Aorta (tissue), 5 donors: ENCODE measurements at regions not wholly inside any gene's neighbourhood (a gene's known extent, or its start where the extent isn't known, plus 50 kb on each side); places are given as distances from the start of the nearest gene placed in this dataset.
"Not testable (repeated sequence)": the region's sequence is repeated elsewhere in the genome, so short reads cannot be mapped to it uniquely, and the experiment has no call there.

Experiments used
- ATAC-seq: fragments of 200-7000 bp; cut with Tn5 transposase; one replicate; pipeline ENCODE4 v1.9.1; 2022; ENCODE audit warnings: moderate library complexity; ENCODE audit not compliant: low FRiP score
- DNase-seq, 2 donors: peaks; one replicate each; pipeline ENCODE4 v3.0.0-alpha.2; 2020
- H3K27ac ChIP-seq, 2 donors: one replicate each; pipeline ENCODE4 v1.5.1; 2013; ENCODE audit warnings: low read length in 2 of 2, mild to moderate bottlenecking in 2 of 2, moderate library complexity in 2 of 2, control low read depth in 1 of 2, inconsistent platforms in 1 of 2, low read depth in 1 of 2
- H3K27me3 ChIP-seq, 2 donors: one replicate each; pipeline ENCODE4 v1.6.1; 2013; ENCODE audit warnings: control low read depth in 1 of 2, low read length in 1 of 2, mild to moderate bottlenecking in 1 of 2, moderate library complexity in 1 of 2; ENCODE audit not compliant: insufficient read depth in 2 of 2, control insufficient read depth in 1 of 2
- H3K36me3 ChIP-seq, 2 donors: one replicate each; pipeline ENCODE4 v1.6.1; 2013; ENCODE audit warnings: control low read depth in 1 of 2, low read length in 1 of 2, mild to moderate bottlenecking in 1 of 2; ENCODE audit not compliant: insufficient read depth in 2 of 2, control insufficient read depth in 1 of 2
- H3K4me1 ChIP-seq, 2 donors: one replicate each; pipeline ENCODE4 v1.6.1; 2013; ENCODE audit warnings: low read length in 2 of 2, control low read depth in 1 of 2, mild to moderate bottlenecking in 1 of 2, moderate library complexity in 1 of 2; ENCODE audit not compliant: insufficient read depth in 2 of 2, control insufficient read depth in 1 of 2
- H3K4me3 ChIP-seq, 2 donors: one replicate each; pipeline ENCODE4 v1.5.1; 2013; ENCODE audit warnings: low read length in 2 of 2, control low read depth in 1 of 2, mild to moderate bottlenecking in 1 of 2
- H3K9me3 ChIP-seq: one replicate; pipeline ENCODE4 v1.6.1; 2013; ENCODE audit warnings: mild to moderate bottlenecking, low read length; ENCODE audit not compliant: control insufficient read depth
- WGBS, 2 donors: extraction: QIAGEN DNeasy Blood & Tissue Kit; methylation state at CpG; one replicate each; pipeline ENCODE4 v1.1.7; 2013; 5-methylcytosine and 5-hydroxymethylcytosine counted together
- intact Hi-C, 2 donors: fragments of 100-400 bp; cut with DNase I; formaldehyde crosslinking; loops; one replicate each; pipeline versions ENCODE4 v1.14.2 to v1.15.0; 2022
- donor health status: healthy with polysubstance abuse.
- donor health status: Bipolar disorder and iron deficiency.
- donor health status: DM: no; HTN: no; CAD: no.
- donor health status: DM: no; HTN: no; CAD: no.
- donor health status: DM: yes; HTN: yes; CAD: no.

GRCh38 chrX:39421006-39421405 lies 619.7 kb downstream of the MID1IP1 start:
- Histone ChIP-seq H3K4me3 (no peak overlapping the region), H3K27ac (no peak overlapping the region)
- WGBS, 2 donors, result 76 to 77% methylated on average over 3 of the region's 3 CpGs

GRCh38 chrX:39425124-39425806 lies 624.0 kb downstream of the MID1IP1 start:
- DNase-seq, result no peak
- intact Hi-C loops, result no loop called here
- no peaks in the 10 kb centered on the region for H3K36me3 ChIP-seq
- H3K4me3 ChIP-seq, result no peak overlapping the region
- 83 to 96% methylated on average over 2 of the region's 2 CpGs for WGBS, 2 donors
- H3K27me3 ChIP-seq, result no peaks in the 10 kb centered on the region
- no peaks in the 10 kb centered on the region for H3K4me1 ChIP-seq
- no peak for ATAC-seq
- no peak overlapping the region for H3K27ac ChIP-seq
- H3K9me3 ChIP-seq, result no peaks in the 10 kb centered on the region

More at GRCh38 chrX:39421006-39421405, 619.7 kb downstream of the MID1IP1 start:
- intact Hi-C loops, result no loop called here
- Histone ChIP-seq H3K27me3 (no peaks in the 10 kb centered on the region), H3K9me3 (no peaks in the 10 kb centered on the region), H3K36me3 (no peaks in the 10 kb centered on the region), H3K4me1 (no peaks in the 10 kb centered on the region)
- ATAC-seq (no peak), DNase-seq (no peak)

- DNase-seq, result no peak
- Histone ChIP-seq H3K27ac (no peak overlapping the region), H3K9me3 (no peaks in the 10 kb centered on the region), H3K36me3 (no peaks in the 10 kb centered on the region), H3K4me1 (no peaks in the 10 kb centered on the region), H3K27me3 (no peaks in the 10 kb centered on the region), H3K4me3 (no peak overlapping the region)
- WGBS, 2 donors, result 88 to 95% methylated on average over 6 of the region's 6 CpGs
- ATAC-seq, result no peak
- intact Hi-C loops, result no loop called here
Measured at GRCh38 chrX:39426101-39426500, 624.8 kb downstream of the MID1IP1 start.

- H3K27ac ChIP-seq, result no peak overlapping the region
- H3K27me3 ChIP-seq, result no peaks in the 10 kb centered on the region
- intact Hi-C loops, result no loop called here
- WGBS, 2 donors, result 41 to 48% methylated on average over 6 of the region's 6 CpGs
- H3K36me3 ChIP-seq, result no peaks in the 10 kb centered on the region
- no peaks in the 10 kb centered on the region for H3K9me3 ChIP-seq
- no peaks in the 10 kb centered on the region for H3K4me1 ChIP-seq
- no peak for DNase-seq
- no peak for ATAC-seq
- H3K4me3 ChIP-seq, result no peak overlapping the region
Measured at GRCh38 chrX:39427492-39427891, 626.2 kb downstream of the MID1IP1 start.

GRCh38 chrX:39427906-39428305 lies 626.6 kb downstream of the MID1IP1 start:
- Histone ChIP-seq H3K4me3 (no peak overlapping the region), H3K27me3 (no peaks in the 10 kb centered on the region), H3K36me3 (no peaks in the 10 kb centered on the region), H3K4me1 (no peaks in the 10 kb centered on the region), H3K9me3 (no peaks in the 10 kb centered on the region), H3K27ac (no peak overlapping the region)
- 66 to 70% methylated on average over 3 of the region's 3 CpGs for WGBS, 2 donors
- ATAC-seq, result no peak
- intact Hi-C loops, result no loop called here
- no peak for DNase-seq

GRCh38 chrX:39430551-39430950 lies 629.3 kb downstream of the MID1IP1 start:
- H3K4me1 ChIP-seq, result no peaks in the 10 kb centered on the region
- intact Hi-C loops, result no loop called here
- DNase-seq, result no peak
- no peaks in the 10 kb centered on the region for H3K36me3 ChIP-seq
- no peaks in the 10 kb centered on the region for H3K9me3 ChIP-seq
- H3K4me3 ChIP-seq, result no peak overlapping the region
- H3K27me3 ChIP-seq, result no peaks in the 10 kb centered on the region
- ATAC-seq, result no peak
- H3K27ac ChIP-seq, result no peak overlapping the region
- 77 to 96% methylated on average over 5 of the region's 5 CpGs for WGBS, 2 donors

GRCh38 chrX:39431893-39432292 lies 630.6 kb downstream of the MID1IP1 start:
- DNase-seq, result no peak
- no peaks in the 10 kb centered on the region for H3K9me3 ChIP-seq
- WGBS, 2 donors, result 10% methylated on average over 2 of the region's 2 CpGs
- intact Hi-C loops, result no loop called here
- H3K36me3 ChIP-seq, result no peaks in the 10 kb centered on the region
- ATAC-seq, result no peak
- H3K4me3 ChIP-seq, result no peak overlapping the region
- H3K27me3 ChIP-seq, result no peaks in the 10 kb centered on the region
- H3K27ac ChIP-seq, result no peak overlapping the region
- no peaks in the 10 kb centered on the region for H3K4me1 ChIP-seq

GRCh38 chrX:39434671-39435070 lies 633.4 kb downstream of the MID1IP1 start:
- intact Hi-C loops, H3K4me1 ChIP-seq, H3K9me3 ChIP-seq, H3K36me3 ChIP-seq, DNase-seq, ATAC-seq, H3K27ac ChIP-seq, H3K27me3 ChIP-seq, H3K4me3 ChIP-seq: not testable (repeated sequence)
- WGBS, 2 donors, result 63 to 82% methylated on average over 5 of the region's 5 CpGs

GRCh38 chrX:39436538-39436937 lies 635.3 kb downstream of the MID1IP1 start:
- H3K27ac ChIP-seq, intact Hi-C loops, H3K9me3 ChIP-seq, H3K27me3 ChIP-seq, H3K36me3 ChIP-seq, DNase-seq, ATAC-seq, H3K4me1 ChIP-seq, H3K4me3 ChIP-seq: not testable (repeated sequence)
- 84 to 96% methylated on average over 4 of the region's 4 CpGs for WGBS, 2 donors
